Right cardiac atrium (tissue), 5 donors: ENCODE measurements at regions not wholly inside any gene's neighbourhood (a gene's known extent, or its start where the extent isn't known, plus 50 kb on each side); places are given as distances from the start of the nearest gene placed in this dataset.
"Not testable (repeated sequence)": the region's sequence is repeated elsewhere in the genome, so short reads cannot be mapped to it uniquely, and the experiment has no call there.

Experiments used
- ATAC-seq, 2 donors: fragments of 200-7000 bp; cut with Tn5 transposase; one replicate each; pipeline versions ENCODE4 v1.8.0 to v1.9.1; 2020; ENCODE audit warnings: moderate library complexity in 2 of 2, mild to moderate bottlenecking in 1 of 2
- DNase-seq, 3 donors: peaks; one replicate each; pipeline ENCODE4 v3.0.0-alpha.2; 2020
- H3K27ac ChIP-seq: one replicate; pipeline ENCODE4 v1.5.1; 2013; ENCODE audit warnings: mild to moderate bottlenecking, low read length, control low read depth, moderate library complexity
- H3K27me3 ChIP-seq: one replicate; pipeline ENCODE4 v1.6.1; 2013; ENCODE audit not compliant: control insufficient read depth, insufficient read depth
- H3K4me1 ChIP-seq: one replicate; pipeline ENCODE4 v1.6.1; 2013; ENCODE audit warnings: low read length; ENCODE audit not compliant: control insufficient read depth, insufficient read depth
- H3K4me3 ChIP-seq: one replicate; pipeline ENCODE4 v1.5.1; 2013; ENCODE audit warnings: low read length, control low read depth
- H3K9me3 ChIP-seq: one replicate; pipeline ENCODE4 v1.6.1; 2013; ENCODE audit warnings: low read length; ENCODE audit not compliant: control insufficient read depth
- WGBS: extraction: QIAGEN DNeasy Blood & Tissue Kit; methylation state at CpG from one replicate; pipeline ENCODE4 v1.1.7; 2013; 5-methylcytosine and 5-hydroxymethylcytosine counted together
- intact Hi-C, 4 donors: fragments of 100-400 bp; cut with DNase I; formaldehyde crosslinking; loops; one replicate each; pipeline versions ENCODE4 v1.11.0 to v1.14.0; 2022 to 2023
- donor health status: healthy with polysubstance abuse.
- donor health status: DM: no; HTN: yes; CAD: no.
- donor health status: DM: no; HTN: no; CAD: no.
- donor health status: DM: no; HTN: yes; CAD: no; lungs with severe emphysema.
- donor health status: DM: yes; HTN: yes; CAD: no.

GRCh38 chr2:116769514-116769913 lies 1045.0 kb upstream of the DDX18 start:
- ATAC-seq (no peak), DNase-seq (no peak)
- H3K27me3 ChIP-seq = no peaks in the 10 kb centered on the region
- no peaks in the 10 kb centered on the region for H3K9me3 ChIP-seq
- WGBS = 88% methylated on average over 4 of the region's 4 CpGs
- H3K27ac ChIP-seq = no peak overlapping the region
- no peaks in the 10 kb centered on the region for H3K4me1 ChIP-seq
- H3K4me3 ChIP-seq = no peak overlapping the region
- intact Hi-C loops = no loop called here

DNA sequence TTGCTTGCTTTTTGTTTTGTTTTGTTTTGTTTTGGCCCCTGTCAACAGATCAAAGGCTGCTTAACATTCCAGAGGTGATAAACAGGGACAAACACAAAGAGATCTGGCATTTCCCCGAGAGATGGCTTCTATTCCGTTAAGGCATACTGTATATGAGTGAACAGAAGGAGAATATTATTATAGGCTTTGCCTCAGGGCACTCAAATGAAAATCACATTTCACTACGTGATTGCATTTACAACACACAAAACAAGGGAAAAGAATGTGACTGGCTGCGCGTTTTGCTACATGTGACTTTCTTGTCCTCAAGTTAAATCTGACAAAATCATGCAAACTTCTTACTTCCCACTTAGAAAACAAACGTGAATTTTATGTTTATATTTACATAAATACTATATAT lies 1037.9 kb upstream of the DDX18 start:
- no peak overlapping the region for H3K27ac ChIP-seq
- 74% methylated on average over 6 of the region's 6 CpGs for WGBS
- ATAC-seq = no peak

DNA sequence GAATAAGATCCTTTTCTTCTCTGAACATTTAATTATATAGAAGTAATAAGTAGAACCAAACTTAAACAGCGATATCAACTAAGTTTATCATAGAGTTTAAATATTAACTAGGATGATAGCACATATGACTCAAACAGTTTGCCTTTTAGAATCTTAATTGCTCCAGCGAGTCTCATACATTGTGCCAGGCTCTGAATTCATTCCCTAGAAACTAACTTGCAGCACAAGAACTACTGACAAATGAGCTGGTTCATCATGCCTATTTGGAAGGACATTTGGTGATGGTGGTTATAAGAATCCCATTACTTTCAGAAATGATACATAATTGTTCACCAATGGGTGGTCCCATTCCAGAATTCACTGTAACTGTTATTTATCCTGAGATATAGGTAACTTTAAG lies 1026.6 kb upstream of the DDX18 start:
- ATAC-seq (no peak), DNase-seq (no peak)
- H3K27me3 ChIP-seq = no peaks in the 10 kb centered on the region
- H3K9me3 ChIP-seq = no peaks in the 10 kb centered on the region
- H3K4me1 ChIP-seq = no peaks in the 10 kb centered on the region
- H3K4me3 ChIP-seq = no peak overlapping the region
- intact Hi-C loops = no loop called here
- WGBS = 82% methylated on average over 2 of the region's 2 CpGs
- H3K27ac ChIP-seq = no peak overlapping the region

More for the DNA sequence above, 1037.9 kb upstream of the DDX18 start:
- no peaks in the 10 kb centered on the region for H3K9me3 ChIP-seq
- H3K4me1 ChIP-seq = no peaks in the 10 kb centered on the region
- H3K27me3 ChIP-seq = no peaks in the 10 kb centered on the region
- intact Hi-C loops = no loop called here
- DNase-seq = no peak
- no peak overlapping the region for H3K4me3 ChIP-seq

DNA sequence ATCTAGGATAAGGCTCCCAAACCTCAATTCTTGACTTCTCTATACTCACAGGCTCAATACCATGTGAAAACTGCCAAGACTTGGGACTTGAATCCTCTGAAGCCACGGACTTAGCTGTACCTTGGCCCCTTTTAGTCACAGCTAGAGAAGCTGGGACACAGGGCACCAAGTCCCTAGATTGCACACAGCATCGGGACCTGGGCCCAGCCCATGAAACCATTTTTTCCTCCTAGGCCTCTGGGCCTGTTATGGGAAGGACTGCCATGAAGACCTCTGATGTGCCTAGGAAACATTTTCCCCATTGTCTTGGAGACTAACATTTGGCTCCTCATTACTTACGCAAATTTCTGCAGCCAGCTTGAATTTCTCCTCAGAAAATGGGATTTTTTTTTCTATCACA lies 1011.8 kb upstream of the DDX18 start:
- no peak for DNase-seq
- 62% methylated on average over 3 of the region's 3 CpGs for WGBS

DNA sequence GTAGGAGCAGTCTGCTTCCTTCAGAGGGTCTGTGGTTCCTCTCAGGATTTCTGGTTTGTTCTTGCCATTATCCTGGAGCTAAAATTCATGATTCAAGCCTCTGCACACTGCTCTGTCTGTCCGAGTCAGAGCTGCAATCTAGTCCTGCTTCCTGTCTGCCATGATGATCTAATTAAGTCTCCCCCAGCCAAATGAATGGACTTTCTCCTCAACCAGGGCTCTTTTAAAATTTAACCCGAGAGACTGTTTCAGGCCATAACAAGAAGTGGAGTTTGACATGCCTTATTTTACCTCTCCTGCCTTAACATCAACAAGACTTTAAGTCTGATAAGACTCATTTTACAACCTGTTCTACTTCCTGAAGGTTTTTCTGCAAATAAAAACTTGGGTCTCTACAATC lies 1009.6 kb upstream of the DDX18 start:
- ATAC-seq (no peak), DNase-seq (no peak)
- Histone ChIP-seq H3K9me3 (no peaks in the 10 kb centered on the region), H3K4me3 (no peak overlapping the region), H3K27me3 (no peaks in the 10 kb centered on the region), H3K4me1 (no peaks in the 10 kb centered on the region), H3K27ac (no peak overlapping the region)
- WGBS = 50% methylated on average over 2 of the region's 2 CpGs
- intact Hi-C loops = no loop called here

More for the DNA sequence above, 1011.8 kb upstream of the DDX18 start:
- H3K4me1 ChIP-seq = no peaks in the 10 kb centered on the region
- H3K4me3 ChIP-seq = no peak overlapping the region
- intact Hi-C loops = no loop called here
- H3K27ac ChIP-seq = no peak overlapping the region
- no peaks in the 10 kb centered on the region for H3K27me3 ChIP-seq
- ATAC-seq = no peak
- peaks cover 2% of the 10 kb centered on the region for H3K9me3 ChIP-seq

GRCh38 chr2:116806505-116806904 lies 1008.0 kb upstream of the DDX18 start:
- ATAC-seq, intact Hi-C loops, H3K4me1 ChIP-seq, H3K27ac ChIP-seq, H3K27me3 ChIP-seq, H3K9me3 ChIP-seq, H3K4me3 ChIP-seq, DNase-seq: not testable (repeated sequence)
- WGBS = 92% methylated on average over 4 of the region's 4 CpGs

GRCh38 chr2:116809109-116809508 lies 1005.4 kb upstream of the DDX18 start:
- no peaks in the 10 kb centered on the region for H3K27me3 ChIP-seq
- ATAC-seq (no peak), DNase-seq (no peak)
- no peaks in the 10 kb centered on the region for H3K4me1 ChIP-seq
- intact Hi-C loops = no loop called here
- H3K9me3 ChIP-seq = no peaks in the 10 kb centered on the region
- H3K4me3 ChIP-seq = no peak overlapping the region
- H3K27ac ChIP-seq = no peak overlapping the region

DNA sequence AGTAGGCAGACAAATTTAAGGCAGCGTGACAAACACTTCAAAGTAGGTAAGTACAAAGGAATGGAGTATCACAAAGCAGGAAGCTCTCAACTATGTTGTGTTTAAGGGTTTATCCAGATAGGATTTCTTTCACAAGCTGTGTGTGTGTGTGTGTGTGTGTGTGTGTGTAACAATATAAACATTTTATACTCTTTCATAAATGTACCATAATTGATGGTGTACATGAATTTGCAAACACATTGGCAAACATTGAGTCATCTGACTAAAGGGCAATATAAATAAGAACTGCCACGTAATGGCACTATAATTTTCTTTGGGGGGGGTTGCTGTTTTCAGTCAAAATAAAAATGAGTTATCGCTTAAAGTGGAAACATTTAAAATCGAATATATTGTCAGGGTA lies 1004.4 kb upstream of the DDX18 start:
- intact Hi-C loops = no loop called here
- WGBS = 70% methylated on average over 4 of the region's 4 CpGs
- no peaks in the 10 kb centered on the region for H3K4me1 ChIP-seq

DNA sequence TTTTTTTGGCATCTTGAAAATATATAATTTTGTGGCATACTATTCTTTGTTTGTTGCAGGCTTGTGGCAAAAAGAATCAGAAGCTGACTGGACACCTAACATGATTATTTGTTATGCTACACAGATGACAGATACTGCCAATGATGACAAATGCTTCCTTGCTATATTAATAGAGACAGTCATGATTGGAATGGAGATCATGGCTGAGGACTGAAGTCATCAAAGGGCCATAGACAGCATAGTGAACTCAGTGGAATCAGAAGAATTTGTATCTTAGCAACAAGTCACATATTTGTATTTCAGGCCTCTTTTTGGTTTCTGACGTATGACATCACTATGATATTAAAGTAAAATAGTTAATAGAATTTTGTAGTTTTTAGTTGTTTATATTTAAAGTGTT lies 1003.8 kb upstream of the DDX18 start:
- intact Hi-C loops = no loop called here
- no peak for ATAC-seq
- H3K4me1 ChIP-seq = no peaks in the 10 kb centered on the region
- H3K27me3 ChIP-seq = no peaks in the 10 kb centered on the region
- no peak overlapping the region for H3K4me3 ChIP-seq
- 63% methylated on average over 1 of the region's 1 CpG for WGBS
- no peak for DNase-seq
- H3K9me3 ChIP-seq = no peaks in the 10 kb centered on the region
- H3K27ac ChIP-seq = no peak overlapping the region

More for the DNA sequence above, 1004.4 kb upstream of the DDX18 start:
- H3K27me3 ChIP-seq = no peaks in the 10 kb centered on the region
- H3K9me3 ChIP-seq = no peaks in the 10 kb centered on the region
- ATAC-seq (no peak), DNase-seq (no peak)
- H3K4me3 ChIP-seq = no peak overlapping the region
- H3K27ac ChIP-seq = no peak overlapping the region

- ATAC-seq (no peak), DNase-seq (no peak)
- Histone ChIP-seq H3K27me3 (no peaks in the 10 kb centered on the region), H3K9me3 (no peaks in the 10 kb centered on the region), H3K4me3 (no peak overlapping the region), H3K4me1 (no peaks in the 10 kb centered on the region), H3K27ac (no peak overlapping the region)
- intact Hi-C loops = no loop called here
Observed at GRCh38 chr2:116819355-116819754, 995.1 kb upstream of the DDX18 start.

- DNase-seq (no peak), ATAC-seq (no peak)
- Histone ChIP-seq H3K27ac (no peak overlapping the region), H3K4me1 (no peaks in the 10 kb centered on the region), H3K9me3 (no peaks in the 10 kb centered on the region), H3K4me3 (no peak overlapping the region), H3K27me3 (no peaks in the 10 kb centered on the region)
- WGBS = 69% methylated on average over 1 of the region's 1 CpG
- intact Hi-C loops = no loop called here
Observed at GRCh38 chr2:116820986-116821385, 993.5 kb upstream of the DDX18 start.

DNA sequence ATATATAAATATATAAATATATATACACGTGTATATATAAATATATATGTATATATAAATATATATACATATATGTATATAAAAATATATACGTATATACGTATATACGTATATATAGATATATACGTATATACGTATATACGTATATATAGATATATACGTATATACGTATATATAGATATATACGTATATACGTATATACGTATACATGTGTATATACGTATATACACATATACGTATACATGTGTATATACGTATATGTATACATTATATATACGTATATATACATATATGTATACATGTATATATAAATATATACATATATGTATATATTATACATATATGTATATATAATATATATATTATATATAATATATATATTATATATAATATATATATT lies 984.9 kb upstream of the DDX18 start:
- H3K4me1 ChIP-seq, H3K27me3 ChIP-seq, intact Hi-C loops, DNase-seq, H3K9me3 ChIP-seq, H3K4me3 ChIP-seq, H3K27ac ChIP-seq, ATAC-seq: not testable (repeated sequence)
- 91% methylated on average over 16 of the region's 16 CpGs for WGBS
